HG03460 (cell line): ENCODE measurements at regions not wholly inside any gene's neighbourhood (a gene's known extent, or its start where the extent isn't known, plus 50 kb on each side); places are given as distances from the start of the nearest gene placed in this dataset.

ENCODE experiments used
- ATAC-seq: cut with Tn5 transposase; IDR thresholded peaks from one replicate; pipeline ENCODE4 v1.9.1; 2021; ENCODE audit not compliant: unreplicated experiment

DNA sequence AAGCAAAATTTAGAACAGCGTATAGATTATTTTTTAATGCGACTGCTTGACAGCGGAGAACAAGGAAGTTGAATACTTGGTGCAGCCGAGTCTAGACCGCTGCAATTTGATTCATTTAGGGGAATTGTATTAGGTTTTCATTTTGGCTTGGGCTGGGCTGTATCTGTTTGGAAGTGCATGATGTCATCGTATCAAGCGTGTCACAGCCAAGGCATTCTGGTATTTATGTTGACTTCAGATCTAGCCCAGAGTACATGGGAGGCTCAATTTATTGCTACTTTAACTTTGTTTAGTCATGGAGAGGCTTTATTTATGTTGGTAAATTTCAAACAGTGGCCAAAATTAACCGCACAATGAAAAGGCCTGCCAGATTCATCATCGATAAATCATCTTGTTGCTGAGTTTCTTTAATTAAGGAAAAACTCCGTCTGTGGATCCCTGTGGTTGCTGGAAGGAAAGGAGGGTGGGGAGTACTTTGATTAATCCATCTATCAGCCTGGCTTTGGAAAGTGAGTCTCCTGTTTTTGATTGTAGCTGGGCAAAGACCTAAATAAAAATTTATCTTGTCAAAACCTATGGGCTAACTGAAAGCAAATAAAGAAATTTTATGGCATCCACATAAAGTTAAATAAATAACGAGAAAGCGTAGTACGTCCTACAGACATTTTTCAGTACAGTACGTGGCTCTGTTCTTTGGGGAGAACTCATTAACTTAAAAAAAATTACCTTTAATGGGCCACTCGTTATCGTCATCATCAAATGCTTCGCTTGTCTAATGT, 230.4 kb upstream of the SPRED2 start:
- no peak for ATAC-seq

DNA sequence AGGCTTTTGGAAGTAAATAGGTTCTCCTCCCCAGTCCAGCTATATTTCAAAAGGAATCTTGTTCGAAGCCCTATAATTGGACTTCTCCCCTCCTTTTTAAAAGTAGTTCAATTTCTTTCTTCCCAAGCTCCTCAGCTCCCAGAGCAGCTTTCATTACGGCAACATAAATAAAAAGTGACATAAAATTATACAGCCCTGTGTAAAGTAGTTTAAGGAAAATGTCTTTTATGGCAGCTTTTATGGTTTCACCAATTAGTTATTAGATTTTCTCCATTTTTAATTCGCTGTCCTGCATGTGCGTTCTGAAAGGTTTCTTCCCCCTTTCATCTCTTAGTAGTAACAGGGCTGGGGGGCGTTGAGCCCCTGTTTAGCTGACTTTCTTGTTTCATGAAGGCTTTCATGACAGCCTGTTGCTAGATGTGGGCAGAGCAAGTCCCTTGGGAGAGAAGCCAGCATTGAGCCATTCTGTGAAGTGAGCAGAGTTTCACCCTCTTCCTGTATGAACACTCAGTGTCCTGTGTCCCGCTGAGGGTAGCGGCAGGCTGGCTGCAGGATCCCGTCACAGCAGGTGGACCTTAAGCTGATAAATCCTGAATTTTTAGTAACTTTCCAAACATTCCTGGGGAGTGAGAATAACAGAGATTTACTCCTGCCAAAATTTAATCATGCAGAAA, 229.7 kb upstream of the SPRED2 start:
- ATAC-seq: no peak

DNA sequence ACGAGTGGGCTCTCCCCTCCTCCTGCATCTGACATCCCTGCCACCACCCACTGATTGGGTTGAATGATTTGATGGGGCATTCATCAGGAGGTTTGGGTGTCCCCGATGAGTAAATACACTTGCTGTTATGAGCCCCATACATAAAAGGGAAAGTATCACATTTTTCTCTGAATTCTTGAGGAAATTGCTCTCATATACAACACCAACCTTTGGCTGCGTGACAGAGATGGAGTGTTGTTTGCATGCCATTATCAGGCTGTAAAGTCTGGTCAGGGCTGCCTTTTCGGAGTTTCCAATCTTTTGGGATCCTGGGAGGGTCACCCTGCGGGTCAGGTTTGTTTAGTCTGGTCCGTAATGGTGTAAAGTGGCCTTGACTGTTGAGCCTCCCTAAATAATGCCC, 227.9 kb upstream of the SPRED2 start:
- ATAC-seq: no peak

DNA sequence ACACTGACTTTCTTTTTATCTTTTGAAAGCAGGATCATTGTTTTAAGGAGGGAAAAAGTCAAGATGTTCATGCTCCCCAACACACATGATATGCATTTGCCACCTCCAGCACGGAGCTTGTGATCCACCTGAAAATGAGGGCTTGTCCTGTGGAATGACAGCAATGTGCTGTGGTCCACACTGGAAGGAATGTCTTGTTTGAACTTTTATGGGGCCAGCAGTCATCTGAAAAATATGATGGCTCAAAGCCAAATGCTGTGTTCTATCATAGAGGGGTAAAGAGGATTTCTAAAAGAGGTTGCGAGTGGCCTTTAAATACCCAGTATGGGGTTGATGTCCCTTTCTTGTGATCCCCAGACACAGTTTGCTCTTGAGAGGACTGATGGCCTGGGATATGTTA, 226.5 kb upstream of the SPRED2 start:
- no peak for ATAC-seq

DNA sequence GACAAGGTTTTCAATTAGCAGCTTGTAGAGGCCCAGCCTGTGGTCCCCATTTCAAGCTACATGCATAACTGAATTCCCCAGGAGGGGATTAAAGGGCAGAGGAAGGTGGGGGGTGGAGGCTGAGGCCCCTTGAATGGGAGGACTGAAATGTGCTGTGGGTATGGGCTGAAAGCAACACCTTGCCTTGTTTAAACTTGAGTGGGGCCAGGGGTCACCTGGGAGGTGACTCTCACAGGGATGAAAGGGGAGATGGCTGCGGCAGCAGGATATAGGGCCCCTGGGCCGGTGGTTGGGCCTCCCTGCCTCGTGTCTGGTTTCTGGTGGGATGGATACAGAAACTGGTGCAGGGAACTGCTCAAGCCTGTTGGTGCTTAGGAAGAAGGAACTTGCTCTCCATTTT, 225.9 kb upstream of the SPRED2 start:
- ATAC-seq: no peak

DNA sequence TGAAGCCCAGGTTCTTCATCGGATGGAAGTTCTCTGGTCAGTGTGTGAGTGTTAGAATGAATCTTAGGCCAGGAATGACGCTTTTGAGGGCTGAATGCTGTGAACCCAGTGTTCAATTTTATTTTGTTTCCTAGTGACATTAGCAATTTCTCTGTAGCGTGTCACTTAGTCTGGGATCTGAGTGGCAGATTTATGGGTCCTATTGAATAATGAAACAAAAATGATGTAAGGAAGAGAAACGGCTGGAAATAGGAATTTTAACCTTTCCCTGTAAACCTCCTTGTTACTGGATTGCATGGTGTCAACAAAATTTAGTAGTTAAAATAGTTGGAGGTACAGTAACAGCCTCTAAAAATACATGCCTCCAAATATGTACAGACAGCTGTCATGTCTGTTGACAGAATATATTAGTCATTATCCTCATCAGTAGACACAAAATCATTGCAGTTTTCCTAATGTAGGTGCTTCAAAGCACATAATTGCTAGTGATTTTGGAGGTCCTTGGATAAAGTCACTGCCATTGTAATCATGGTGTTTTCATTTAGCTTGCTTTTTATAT, 223.8 kb upstream of the SPRED2 start:
- ATAC-seq: no peak

DNA sequence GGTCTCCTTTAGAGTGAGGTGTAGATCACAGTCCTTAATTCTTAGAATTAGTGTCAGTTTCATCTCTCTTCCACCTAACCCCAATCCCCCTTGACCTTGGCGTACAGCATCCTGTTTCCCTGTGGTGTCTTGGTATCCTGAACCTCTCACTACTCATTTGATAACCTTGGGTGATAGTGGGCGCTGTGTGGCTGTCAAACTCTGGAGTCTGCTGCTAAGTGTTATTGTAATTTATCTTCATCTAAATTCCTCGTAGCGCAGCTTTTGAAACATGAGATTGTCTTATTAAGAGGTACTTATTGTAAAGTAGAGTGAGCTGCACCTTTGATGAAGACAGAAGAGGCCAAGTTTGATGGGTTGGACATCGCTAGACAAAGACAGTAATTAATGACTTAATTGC, 222.6 kb upstream of the SPRED2 start:
- no peak for ATAC-seq

DNA sequence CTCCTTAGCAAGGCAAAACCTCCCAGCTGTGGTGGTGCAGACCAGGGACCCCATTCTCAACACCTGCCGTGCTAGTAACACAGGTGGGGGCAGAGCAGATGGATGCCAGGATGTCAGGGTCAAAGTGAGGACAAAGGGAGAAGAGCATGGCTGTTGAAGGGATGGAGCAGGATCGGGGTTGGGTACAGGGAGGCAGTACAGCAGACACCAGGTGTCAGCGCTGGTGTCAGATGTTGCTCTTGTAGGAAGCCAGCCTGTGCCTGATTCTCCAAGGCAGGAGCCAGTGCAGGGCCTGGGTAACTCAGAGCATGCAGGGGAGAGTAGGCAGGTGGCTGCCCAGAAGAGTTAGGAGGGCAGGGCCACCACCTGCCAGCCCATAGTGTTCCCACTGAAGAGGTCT, 222.1 kb upstream of the SPRED2 start:
- ATAC-seq: no peak

DNA sequence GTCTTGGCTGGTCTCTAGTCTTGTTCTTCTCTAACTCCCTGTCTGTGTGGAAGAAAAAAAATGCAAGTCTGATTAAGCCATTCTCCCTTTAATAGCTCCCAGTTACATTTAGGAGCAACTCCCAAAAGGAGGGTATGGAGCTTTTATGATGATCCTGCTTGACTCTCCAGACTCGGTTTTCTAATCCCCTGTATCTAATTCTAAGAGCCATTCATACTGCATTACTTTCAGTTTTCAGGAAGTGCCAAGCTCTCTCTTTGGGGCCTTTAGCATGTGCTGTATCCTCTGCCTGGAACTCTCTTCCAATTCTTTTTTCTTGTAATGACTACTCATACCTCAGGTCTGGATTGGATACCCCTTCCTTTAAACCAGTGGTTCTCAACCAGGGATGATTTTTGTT, 219.7 kb upstream of the SPRED2 start:
- ATAC-seq: no peak

DNA sequence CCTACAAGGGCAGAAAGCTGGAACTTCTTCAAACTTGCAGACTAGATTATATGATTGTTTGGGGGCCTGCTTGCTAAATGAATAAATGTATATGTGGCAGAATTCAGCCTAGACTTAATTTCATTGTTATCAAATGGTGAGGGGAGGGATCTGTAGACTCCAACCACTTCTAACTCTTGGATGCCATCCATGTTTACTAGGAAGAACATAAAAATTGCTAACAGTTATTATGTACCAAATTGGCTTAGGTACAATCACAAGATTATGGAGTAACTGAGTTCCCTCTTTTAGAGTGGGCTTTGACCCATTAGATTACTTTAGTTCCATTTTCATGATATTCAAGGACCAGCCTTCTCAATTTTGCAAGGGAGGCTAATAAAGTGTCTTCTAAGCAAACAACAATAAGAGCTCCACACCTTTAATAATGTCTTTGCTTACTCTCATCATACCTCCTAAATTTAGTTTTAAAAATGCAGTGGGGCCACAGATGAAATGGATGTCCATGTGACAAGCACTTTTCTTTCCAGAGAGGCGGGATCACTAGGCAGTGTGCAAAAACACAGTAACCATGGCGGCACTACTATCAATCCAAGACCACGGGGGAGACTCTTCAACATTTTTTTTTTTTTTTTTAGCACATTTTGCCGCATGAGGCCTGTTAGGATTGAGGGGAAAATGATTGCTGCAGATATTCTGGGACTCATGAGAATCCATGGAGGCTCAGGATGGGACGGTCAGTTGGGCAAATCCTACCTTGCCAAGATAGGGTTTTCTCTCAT, 217.6 kb upstream of the SPRED2 start:
- ATAC-seq: no peak

DNA sequence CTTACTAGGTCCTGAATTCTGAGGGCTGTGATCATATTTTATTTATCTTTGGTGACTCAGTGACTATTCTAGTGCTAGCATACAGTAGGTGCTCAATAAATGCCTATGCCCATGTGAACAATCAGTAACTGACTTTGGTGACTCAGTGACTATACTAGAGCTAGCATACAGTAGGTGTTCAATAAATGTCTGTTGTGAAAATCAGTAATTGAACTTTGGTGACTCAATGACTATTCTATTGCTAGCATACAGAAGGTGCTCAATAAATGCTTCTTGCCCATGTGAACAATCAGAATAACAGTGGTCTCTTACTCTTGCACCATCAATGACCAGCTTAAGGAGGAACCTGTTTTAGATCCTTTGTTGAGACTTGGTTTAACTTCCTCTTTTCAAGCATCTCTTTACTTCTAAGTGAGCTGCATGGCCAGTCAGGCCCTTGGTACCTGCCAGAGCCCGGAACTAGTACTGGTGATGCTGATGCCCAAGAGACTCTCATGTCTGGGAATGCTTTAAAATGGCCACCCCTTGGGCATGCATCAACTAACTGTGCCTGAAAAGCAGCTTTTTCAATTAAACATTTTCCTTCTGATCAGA, 214.9 kb upstream of the SPRED2 start:
- ATAC-seq: no peak

DNA sequence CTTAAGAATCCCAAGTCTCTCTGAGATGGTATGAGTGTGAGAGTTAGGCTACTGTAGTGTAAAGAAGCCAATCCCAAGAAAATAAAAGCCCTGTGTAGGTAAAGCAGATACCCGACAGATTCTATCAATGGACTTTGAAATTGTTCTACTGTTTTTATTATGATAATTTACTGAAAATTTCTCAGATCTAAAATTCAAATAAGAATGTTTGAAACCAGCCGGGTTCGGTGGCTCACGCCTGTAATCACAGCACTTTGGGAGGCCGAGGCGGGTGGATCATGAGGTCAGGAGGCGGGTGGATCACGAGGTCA, 208.3 kb upstream of the SPRED2 start:
- ATAC-seq: no peak

DNA sequence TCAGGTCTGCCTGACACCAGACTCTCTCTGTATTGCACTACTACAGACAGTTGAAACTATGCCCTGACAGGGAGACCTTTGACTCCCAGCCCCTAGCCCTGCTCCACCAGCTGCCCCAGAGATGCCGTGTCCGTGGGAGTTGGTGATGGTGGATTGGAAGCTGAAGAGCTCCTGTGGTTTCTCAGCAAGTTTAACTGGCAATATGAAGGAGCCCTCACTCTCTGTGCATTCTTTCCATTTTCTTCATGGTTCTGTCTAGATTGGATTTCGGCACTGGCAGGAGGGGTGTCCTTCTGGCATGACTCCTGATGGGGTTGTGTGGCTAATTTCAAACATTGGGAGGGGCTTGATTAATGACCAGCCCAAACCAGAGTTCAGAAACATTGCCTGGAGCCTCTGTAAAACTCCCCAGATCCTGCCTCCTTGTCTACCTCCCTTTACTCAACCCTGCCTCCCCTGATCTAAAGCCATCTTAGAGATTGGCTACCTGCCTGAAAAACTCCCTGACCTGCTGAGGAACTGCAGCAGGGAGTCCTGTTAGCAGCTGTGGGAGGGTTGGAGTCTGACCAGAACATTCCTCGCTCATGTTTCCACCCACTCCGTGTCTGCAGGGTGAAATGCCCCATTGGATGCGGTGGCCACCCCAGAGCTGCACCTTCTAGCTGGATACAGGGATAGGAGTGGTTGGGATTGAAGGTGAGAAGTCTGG, 206.9 kb upstream of the SPRED2 start:
- ATAC-seq: no peak

DNA sequence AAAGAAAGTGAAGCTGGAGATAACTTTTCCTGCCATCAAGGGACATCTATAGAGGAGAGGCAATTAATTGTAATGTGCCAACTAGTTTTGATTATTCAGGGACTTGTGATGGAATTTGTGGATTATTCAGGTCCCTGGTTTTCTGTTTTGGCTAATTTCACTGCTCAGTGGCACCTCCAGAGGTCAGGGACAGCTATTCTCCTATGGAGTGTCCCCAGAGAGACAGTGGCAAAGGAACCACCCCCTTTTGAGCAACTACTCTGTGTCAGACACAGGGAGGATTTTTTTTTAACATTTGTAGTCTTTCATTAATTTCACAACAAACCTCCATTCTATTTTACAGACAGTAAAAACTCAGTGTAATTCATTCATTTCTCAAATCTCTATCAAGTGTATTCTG, 206.0 kb upstream of the SPRED2 start:
- ATAC-seq: no peak

DNA sequence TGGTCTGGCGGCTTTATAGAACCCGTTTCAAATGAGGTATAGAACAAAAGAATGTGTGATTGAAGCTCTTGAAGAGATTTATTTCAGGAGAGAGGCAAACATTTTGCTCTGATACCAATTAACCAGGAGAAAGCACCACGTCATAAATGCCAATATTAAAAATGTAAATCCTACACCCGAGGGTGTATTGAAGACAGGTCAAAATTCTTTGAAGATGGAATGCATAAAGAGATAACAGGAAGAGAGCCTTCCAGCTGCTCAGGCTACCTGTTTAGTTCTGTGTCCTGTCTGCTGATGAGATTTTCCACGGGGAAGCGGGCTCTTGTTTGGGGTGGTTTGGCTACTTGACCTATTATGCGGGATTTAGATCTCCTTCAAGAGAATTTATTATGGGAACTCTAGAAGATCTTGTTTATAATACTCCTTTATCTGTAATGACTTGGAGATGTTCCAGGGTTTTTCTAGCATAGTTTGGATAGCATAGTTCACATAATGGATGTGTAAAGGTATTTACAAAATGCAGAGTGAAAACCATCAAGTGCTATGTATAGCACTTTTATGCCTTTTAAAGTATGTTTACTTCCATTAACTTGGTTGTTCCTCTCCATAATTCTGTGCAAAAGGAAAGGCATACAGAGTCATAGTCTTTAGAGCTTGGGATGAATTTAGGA, 204.5 kb upstream of the SPRED2 start:
- ATAC-seq: no peak

DNA sequence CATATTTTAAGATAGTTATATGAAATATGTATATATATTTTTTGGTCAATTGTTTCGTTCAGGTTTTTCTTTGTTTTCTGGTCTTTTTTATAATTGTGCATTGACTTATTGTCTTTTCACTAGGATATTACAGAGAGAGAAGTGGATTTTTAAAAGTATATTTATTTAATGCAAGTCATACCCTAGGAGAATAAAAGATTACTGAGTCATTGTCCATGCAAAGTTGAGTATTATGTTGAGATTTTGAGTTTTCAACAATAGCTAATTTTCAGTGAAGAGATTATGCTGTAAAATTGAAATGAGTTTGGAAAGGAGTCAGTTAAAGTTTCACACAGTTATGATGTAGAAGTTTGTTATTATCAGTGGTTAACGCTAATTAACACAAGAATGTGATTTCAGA, 203.6 kb upstream of the SPRED2 start:
- no peak for ATAC-seq

DNA sequence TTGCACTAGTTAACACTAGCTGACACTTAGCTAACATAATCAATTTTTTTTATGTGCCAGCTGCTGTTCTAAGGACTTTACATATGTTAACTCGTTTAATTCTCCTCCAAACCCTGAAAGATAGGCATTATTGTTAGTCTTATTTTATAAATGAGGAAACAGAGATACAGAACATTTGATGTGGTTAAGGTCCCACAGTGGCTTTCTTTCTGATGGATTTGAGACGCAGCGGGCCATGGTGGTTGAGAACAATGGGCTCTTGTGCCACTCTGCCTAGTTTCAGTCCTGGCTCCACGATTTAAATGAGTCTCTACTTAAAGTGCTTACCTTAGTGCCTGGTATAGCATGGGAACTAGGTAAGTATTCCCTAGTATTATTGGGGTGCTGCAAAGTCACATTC, 201.9 kb upstream of the SPRED2 start:
- ATAC-seq: no peak

DNA sequence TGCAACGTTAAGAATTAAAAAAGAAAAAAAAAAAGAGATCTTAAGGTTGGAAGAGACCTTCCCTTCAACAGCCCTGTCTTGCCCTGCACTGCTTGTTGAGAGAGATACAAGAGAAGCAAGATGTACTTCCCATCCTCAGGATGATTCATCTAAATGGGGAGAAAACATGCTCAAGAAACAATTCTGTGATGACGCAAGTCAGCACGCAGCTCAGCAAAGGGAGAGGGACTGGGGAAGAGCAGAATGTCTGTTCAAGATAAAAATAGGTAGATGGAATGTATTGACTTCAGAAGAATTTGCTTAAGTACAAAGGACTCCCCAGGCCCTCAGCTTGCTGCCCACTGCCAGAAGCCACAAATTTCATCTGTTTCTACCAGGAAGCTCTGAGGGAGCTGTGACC, 198.2 kb upstream of the SPRED2 start:
- no peak for ATAC-seq

DNA sequence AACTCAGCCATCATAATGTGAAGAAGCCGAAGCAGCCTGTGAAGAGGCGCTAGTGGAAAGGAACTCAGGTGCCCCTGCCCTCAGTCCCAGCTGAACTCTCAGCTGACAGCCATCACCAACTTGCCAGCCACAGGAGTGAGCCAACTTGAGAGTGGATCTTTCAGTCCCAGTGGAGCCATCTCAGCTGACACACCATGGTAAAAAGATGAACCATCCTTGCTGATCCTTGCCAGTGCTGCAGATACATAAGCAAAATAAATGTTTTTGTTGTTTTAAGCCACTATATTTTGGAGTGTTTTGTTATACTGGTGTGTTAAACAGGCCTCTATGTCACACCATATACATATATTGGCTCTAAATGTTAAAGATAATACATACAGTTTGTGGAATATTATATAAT, 195.8 kb upstream of the SPRED2 start:
- ATAC-seq: no peak

DNA sequence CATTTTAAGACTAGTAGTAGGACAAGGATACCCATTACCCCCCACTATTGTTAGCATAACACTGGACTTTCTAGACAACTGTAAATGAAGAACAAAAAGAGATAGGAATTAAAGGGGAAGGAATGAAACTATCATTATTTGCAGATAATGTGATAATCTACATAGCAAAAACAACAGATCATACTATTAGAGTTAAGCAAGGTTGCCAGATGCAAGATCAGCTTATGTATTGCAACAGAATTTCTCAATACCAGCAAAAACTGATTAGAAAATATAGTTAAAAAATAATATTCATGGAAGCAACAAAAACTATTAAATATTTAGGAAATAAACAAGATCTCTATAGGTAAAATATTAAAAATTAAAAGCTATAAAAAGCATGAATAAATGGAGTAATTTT, 194.4 kb upstream of the SPRED2 start:
- no peak for ATAC-seq
